Stimulated activated CD8-positive, alpha-beta memory T cell treated with anti-CD3 and anti-CD28 coated beads, Interleukin-4, amount 100 ng/mL, for 24 hours (primary cell): ENCODE measurements at regions not wholly inside any gene's neighbourhood (a gene's known extent, or its start where the extent isn't known, plus 50 kb on each side); places are given as distances from the start of the nearest gene placed in this dataset.

Experiments
- DNase-seq: peaks from one replicate; pipeline ENCODE4 v3.0.0-alpha.2; 2020; ENCODE audit warnings: low read depth

DNA sequence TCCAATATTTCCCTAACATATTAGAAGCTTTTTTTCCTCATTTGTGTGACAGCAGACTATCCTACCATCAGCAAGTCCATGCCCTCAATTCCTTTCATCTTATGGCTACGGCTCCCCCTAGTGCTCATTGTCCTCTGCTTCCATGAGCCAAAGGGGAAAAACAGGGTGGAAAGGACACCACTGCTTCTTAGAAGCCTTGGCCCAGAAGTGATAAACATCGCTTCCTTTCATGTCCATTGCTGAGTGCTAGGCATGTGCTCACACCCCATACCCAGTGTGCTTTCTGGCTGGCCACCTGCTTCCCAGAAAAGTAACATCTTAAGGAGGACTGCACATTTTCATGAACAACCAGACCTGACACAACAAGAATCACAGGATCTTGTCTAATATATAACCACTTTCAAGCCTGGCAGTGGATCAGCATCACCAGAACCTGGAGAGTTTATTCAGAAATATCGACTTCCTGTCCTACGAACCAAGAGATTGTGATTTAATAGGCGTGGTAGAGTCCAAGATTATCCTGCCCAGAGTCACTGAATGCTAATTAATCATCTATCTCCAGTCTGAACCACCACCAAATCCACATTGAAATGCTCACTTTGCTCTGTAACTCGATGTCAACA, 650.5 kb upstream of the SORCS1 start:
- DNase-seq: no peak

DNA sequence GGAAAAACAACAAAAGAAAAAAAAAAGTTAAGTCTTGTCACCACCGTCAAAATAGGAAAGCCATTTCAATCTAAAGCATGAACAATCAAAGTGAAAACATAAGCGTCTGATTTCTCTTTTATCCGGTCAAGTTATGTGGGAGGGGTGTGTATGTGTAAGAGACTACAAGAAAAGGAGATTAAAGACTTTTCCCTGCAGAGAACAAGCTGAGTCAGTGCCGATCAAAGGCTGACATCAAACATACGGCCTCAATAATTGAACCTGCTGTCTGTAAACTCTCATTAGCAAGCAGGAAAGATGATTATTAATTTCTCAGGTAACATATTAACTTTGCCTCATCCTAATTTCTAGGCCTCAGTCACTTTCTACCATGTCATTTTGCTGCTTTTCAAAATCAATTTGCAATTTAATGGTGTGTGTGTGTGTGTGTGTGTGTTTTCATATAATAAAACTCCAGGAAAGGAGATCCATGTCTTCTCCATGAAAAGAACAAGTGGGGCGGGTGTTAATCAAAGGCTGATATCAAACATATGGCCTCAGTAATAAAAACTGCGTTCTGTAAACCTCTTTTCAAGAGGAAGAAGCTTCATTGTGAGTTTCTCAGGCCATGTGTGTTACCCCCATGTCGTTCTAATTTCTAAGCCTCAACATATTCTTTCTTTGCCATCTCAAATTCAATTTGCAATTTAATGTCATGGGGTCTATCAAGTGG, 649.1 kb upstream of the SORCS1 start:
- DNase-seq: no peak

DNA sequence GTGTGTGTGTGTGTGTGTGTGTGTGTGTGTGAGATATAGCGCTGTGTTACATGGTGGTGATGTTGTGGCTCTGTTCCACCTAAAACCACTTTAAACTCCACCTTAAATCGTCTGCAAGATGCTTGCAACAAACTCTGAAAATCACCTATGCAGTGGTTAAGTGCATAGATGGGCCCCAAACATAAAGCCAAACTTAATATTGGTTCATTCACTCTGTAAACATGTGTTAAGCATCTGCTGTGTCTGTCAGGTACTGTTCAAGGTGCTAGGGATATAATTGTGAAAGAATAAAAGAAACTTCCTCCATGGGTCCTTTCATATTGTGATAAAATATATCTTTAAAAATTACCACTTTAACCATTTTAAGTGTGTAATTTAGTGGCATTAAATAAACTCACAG, 645.4 kb upstream of the SORCS1 start:
- DNase-seq: no peak

DNA sequence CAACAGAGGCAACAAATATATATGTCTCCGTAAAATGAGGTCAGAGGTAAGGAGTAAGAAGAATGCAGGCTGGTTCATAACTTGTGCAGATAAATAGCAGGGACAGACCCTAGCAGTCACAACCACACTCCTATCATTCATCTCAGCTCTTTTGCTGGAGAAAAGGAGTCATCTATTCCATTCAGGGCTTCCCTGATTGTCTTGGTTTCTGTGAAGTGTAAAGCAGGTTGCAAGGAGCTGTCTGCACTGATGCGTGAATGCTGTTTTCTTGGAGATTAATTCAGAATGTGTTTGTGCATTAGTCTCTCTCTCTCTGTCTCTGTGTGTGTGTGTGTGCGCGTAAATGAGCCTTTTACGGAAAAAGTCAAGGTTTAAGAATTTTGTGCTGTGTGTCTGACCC, 643.3 kb upstream of the SORCS1 start:
- no peak for DNase-seq

DNA sequence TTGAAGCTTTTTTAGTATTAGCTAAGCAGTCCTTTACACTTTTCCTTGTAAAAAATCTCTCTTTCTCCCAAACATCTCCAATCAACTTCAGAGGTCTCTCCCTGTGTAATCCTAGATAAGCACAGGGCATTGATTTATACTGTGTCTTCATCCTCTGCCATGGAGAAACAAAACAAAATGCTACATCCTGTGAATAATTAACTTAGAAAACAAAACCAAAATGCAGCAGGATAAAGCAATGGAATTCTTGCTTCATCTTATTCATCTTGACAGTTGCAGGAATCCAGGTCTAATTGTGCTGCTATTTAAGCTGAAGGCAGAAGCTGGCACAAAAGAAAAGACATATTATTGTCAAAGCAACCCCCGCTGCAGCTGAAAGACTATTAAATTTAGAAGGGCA, 641.5 kb upstream of the SORCS1 start:
- no peak for DNase-seq

DNA sequence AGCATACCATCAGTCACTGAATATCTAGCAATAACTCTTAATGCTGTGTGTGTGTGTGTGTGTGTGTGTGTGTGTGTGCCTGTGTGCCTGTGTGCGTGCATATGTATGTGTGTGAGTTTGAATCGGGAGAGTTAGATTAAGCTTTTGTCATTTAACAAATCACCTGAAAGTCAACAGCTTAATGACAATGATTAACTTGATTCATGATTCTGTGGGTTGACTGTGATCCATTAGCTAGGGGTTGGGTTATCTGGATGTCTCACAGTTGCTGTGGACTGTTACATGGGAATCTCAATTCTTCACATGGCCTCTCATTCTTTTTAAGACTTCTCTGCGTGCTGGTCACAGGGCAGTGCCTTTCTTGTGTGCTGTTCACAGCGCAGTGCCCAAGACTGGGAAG, 639.0 kb upstream of the SORCS1 start:
- DNase-seq: no peak

DNA sequence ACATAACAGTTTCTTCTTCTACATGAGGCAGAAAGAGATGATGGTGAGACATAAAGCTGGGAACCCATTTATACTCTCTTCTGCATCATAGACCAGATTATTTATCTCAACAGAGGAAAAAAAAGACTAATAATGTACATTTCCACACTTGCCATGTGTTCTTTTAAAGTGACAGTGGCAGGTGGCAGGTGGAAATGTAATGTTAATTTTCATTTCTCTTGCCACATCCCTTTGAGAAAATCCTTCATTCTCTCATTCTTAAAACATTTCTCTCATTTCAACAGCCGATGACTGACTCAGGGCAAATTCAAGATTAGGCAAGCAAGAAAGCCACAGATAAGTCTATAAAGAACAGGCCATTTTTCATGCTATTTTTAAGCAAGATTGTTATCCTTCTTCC, 635.6 kb upstream of the SORCS1 start:
- no peak for DNase-seq

DNA sequence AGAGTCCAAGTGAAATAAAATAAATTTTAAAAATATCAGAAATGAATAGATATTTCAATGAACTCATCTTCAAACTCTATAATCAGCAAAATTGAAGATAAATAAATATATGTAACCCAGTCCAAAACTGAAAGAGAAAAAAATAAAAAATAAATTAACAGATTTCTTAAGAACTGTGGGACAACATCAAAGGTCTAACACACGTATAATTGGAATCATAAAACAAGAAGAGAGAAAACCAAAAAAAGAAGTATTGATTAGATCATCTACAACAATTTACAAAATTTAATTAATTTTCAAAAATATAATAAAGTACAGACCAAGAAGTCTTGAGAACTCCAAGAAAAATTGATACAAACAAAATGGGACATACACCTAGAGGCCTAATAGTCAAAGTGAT, 625.8 kb upstream of the SORCS1 start:
- DNase-seq: no peak

DNA sequence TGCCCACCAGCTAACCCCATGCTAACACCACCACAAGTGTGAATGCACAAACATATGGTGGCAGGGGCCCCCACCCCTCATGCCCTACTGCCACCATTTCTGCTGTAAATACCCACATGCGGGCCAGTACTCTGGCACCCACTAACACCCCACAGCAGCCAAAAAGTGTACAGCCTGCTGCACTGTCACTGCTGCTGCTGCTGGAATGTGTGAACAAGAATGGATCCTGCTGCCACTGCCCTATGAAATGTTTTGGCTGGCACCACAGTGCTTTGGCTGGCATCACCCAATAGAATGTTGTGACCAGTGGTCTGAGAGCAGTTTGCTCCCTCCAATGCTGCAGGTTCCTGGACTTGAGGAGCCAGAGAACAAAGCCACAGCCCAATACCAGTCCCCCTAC, 606.6 kb upstream of the SORCS1 start:
- no peak for DNase-seq

DNA sequence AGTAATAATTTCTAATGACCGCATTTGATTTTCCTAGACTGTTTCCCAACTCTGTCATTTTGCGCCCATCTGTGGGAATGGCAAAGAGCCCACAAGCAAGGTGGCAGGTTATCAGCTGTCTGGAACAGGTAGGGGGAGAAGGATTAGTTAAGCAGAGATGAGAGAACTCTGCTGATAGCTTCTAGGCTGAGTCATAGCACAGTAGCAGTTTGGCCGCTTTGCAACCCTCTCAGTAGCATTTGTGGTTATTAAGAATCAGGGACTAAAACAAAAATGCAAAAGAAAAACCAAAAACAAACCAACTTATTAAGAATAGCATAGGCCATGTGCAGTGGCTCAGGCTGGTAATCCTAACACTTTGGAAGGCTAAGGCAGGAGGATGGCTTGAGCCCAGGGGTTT, 602.7 kb upstream of the SORCS1 start:
- no peak for DNase-seq

DNA sequence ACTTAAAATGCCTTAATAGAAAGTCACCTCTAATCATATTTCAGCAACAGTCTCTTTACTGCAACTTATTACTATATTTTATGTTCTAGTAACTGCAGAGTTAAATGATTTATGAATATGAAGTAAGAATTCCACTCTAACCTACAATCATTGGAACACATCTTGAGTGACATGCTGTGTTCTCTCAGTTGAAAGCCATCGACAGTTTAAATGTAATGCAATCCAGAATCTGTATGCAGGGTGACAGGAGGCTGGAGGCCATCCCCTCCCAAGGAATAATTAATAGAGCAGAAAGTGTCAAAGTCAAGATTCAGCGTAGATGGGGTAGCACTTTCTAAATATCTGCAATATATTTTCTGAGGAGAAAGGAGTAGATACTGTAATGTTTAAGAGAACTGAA, 590.3 kb upstream of the SORCS1 start:
- DNase-seq: no peak

DNA sequence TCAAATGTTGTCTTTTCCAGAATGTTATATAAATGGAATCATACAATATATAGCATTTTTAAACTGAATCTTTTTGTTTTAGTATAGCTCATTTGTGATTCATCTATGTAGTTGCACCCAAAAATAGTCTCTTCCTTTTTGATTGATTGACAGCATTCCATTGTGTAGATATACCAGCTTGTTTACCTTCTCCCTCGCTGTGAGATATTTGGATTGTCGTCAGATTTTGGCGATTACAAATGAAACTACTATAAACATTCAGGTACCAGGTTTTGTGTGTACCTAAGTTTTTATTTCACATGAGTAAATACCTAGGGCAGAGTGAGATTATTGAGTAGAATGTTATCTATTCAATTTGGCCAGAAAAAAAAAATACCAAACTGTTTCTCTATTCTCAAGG, 584.7 kb upstream of the SORCS1 start:
- no peak for DNase-seq

DNA sequence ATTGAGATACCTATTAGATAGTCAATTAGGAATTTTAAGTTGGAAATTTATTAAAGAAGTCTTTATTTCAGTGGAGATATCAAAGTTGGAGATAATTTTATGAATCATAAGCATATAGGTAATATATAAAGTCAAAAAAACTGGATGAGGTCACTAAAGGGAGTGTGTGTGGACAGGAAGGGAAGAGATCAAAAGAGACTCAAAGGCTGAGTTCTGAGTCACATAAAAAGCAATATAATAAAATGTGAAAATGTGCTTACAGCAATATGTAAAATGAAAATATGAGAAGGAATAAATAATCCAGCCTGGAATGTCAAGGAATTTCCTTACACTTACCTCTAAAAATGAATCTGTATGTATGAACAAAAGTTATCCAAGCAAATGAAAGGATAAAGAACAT, 583.3 kb upstream of the SORCS1 start:
- no peak for DNase-seq

DNA sequence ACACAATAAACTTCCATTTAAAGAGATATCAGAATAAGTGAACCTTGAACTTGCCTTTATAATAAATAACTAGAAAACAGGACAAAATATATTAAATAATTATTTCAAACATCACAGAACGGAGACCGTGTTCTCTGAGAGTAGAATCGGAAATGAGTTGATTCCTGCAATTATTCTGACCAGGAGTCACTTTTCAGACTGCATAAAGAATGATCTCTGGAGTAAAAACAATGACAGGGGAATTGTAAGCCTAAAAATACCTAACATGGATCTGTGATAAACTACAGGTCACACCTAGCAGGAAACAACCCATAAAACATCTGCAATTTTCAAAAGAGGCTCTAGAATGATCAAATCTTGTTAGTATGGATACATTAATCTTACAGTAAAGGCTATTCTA, 577.5 kb upstream of the SORCS1 start:
- no peak for DNase-seq

DNA sequence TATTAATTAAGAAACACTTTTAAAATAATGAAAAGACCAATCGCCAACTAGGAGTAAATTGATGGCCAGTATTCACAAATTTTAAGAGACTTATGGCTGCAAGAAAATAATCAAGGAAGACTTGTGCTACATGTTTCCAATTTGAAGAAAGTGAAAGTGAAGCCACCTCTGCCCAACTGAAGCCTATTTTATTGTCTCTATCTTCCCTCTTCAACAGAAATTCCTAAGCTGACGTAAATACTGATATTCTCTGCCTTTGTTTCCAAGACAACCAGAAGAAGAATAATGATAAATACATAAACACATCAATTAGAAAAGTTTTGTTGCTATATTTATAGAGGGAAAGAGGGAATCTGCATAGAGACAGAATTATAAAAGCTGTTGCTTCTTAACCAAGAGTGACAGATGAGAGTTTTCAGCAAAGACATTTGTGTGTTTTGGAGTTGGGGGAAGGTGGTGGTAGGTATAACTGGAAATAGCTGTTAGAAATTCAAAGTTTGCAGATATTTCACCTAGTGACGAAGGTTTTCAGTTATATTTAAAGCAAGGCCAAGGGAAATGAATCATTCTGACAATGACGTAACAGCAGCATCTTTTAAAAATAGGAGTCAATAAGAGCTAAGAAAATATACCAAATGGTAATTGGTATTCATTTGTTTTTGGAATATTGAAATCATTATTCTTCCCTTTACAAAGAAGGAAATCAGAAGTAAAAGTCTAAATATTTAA, 576.6 kb upstream of the SORCS1 start:
- DNase-seq: no peak

DNA sequence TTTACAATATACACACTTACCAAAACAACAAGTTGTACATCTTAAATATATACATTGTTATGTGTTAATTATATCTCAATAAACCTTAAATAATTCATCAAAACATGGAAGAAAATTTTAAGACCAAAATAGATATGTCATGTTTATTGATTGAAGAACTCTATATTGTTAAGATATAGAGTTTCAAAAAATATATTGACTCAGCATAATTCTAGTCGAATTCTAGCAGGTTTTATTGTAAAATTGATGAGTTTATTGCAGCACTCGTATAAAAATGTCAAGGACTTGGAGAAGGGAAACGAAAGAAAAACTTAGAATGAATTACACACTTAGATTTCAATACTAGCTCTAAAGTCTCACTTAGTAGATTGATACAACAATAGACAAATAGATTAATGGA, 575.4 kb upstream of the SORCS1 start:
- DNase-seq: no peak

DNA sequence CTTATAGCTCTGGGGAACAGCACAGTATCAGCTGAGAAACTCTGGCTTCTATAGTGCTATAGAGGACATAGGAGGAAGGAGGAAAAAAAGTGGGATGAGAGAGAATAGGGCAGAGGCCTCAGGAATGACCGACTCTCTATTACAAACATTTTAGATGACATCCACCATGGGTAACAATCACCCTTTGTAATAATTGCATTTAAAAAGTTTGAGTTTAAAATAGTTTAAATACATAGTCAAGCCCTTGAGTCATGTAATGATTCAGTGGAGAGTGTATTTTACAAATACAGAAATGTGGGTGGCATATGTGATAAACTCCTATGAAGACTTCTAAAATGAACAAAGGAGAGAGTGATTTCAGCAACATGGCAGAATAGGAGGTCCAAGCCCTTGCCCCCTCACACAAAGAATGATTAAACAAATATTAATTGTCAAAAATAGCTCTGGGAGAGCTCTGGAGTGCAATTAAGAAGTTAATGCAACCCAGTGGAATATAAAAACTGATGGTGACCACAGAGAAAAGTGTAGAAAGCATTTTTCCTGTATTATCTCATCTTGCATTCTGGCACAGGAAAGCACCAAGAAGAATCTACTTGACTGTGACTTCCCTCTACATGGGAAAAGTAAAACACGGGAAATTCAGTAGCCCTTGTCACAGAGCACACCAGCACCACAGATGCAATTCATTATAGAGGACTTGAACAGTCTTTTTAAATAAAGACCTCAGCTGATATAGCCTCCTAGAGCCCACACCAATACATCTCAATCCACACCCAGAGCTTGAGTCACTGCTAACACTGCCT, 569.0 kb upstream of the SORCS1 start:
- no peak for DNase-seq

DNA sequence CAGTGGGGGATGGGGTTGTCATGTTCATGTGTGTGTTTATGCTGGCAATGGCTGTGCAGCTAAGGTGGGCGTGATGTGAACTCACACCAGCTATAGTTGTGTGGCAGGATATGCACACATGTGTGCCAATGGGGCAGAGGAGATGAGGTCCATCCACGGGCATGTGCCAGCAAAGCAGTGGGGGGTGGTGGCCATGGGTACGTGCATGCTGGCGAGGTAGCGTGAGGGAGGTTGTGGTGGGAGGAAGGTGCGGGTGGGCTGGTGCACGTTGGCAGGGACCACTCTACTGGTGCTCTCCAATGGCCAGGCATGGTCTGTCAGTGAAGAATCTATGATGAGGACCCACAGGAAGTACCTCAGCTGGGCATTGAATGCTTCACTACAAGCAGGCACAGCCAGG, 567.5 kb upstream of the SORCS1 start:
- no peak for DNase-seq

DNA sequence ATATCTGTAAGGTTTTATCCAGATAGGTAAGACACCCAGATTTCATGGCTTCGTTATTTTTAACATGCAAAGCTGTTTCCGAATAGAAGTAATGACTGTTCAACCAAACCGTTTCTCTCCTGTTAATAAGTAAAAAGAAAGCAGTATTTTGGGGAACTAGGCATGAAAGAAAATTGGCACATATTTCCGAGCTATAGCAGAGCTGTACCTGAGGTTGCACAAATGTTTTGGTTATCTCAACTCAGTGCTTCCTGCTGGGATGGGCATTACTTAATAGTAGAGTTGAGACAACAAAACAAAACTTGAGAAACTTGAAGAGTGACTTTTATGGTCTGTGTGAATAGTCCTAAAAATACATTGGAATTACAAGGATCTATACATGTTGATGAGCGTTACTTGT, 564.3 kb upstream of the SORCS1 start:
- no peak for DNase-seq

DNA sequence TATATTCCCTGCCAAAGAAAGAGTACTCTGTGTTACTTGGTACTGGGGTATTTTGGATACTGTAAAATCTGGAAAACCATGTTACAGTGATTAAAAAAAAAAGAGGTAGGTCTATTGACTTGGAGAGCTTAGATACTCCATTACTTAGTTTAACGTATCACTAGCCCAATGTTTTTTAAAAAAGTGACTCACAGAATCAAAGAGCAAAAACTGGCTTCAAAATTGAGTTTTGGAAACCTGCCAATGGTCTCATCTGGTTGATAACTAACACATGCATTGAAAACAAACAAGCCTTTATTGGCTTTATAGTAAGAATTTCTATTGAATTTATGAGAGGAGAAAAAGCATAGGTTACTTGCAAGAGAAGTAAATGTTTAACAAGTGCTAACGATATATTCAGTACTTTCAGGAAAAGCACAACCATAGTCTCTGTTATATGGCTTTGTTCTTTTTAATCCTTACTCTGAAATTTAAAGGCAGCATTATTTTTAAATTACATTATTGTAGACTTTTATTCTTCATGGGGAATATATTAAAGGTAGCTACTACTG, 563.3 kb upstream of the SORCS1 start:
- no peak for DNase-seq

DNA sequence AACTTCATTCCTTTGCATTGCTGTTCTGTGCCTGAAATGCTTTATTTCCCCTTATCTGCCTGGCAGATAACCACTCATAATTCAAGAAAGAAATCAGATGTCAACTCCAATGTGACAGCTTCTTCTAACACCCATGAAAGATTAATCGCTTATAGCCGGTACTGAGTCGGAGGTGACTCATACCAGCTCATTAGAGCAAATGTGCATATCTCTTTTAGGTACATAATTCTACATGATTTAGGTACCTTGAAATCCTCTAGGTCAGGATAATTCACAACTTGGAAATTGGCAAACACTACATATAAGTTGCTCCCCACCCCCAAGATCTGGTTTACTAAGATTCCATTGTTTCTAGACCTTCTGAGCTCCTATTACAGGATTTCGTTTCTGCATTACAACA, 554.4 kb upstream of the SORCS1 start:
- DNase-seq: no peak

DNA sequence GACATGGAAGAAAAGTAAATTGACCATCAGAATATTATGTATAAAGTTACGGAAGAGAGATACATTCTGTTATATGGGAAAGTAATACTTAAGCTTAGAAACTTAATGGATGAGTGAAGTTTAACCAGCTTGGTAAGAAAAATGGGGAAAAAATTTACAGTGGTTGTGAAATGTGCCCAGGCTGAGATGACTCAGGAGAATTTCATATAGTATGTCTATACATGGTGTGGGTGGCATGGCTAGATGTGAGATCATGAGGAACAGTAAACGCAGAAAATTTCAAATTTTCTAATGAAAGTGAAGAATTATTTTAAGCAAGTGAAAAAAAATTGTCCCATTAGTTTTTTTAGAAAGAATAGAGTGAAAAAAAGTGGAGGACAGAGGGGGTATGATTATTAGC, 552.5 kb upstream of the SORCS1 start:
- DNase-seq: no peak

DNA sequence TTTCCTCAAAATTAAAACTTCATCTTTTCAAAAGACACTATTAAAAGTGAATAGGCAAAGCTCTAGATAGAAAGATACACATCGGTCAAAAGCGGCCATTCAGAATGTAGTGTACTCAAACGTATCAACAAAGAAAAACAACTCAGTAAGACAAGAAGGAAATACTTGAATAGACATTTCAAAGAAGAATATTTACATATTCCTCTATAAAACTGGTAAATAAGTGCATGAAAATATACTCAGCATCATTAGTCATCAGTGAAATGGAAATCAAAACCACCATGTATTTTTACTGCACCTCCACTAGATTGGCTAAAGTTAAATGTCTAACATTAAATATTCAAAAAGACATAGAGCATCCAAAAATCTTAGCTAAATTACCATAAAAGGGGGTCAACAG, 551.1 kb upstream of the SORCS1 start:
- DNase-seq: no peak
